GM12873 (cell line): ENCODE measurements at regions not wholly inside any gene's neighbourhood (a gene's known extent, or its start where the extent isn't known, plus 50 kb on each side); places are given as distances from the start of the nearest gene placed in this dataset.

Experiments used
- TF ChIP-seq, protein P1 (sequence below): IDR thresholded peaks from 2 replicates; pipeline ENCODE4 v1.5.1; 2012; ENCODE audit warnings: low read depth, mild to moderate bottlenecking, moderate library complexity, low read length, control low read depth; ENCODE audit not compliant: insufficient read depth; ENCODE audit errors: missing control alignments

DNA sequence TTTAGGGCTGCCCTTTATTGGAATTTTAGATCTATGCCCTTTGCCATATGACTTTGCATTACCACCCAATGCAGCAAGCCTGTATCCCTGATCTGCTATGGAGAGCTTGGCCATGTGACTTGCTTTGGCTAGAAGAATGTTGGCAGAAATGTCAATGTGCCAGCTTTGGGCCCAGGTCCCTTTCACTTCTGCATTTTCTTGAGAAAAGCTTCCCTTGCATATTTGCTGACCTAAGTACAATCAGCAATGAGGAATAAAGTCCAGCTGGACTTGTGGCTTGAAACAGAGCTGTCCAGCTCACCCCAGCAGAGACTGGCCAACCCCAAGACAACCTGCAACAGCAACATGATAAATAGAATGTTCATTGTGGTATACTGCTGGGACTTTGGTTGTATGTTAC lies 135.9 kb downstream of the PAH start:
- TF ChIP-seq, protein P1, sequence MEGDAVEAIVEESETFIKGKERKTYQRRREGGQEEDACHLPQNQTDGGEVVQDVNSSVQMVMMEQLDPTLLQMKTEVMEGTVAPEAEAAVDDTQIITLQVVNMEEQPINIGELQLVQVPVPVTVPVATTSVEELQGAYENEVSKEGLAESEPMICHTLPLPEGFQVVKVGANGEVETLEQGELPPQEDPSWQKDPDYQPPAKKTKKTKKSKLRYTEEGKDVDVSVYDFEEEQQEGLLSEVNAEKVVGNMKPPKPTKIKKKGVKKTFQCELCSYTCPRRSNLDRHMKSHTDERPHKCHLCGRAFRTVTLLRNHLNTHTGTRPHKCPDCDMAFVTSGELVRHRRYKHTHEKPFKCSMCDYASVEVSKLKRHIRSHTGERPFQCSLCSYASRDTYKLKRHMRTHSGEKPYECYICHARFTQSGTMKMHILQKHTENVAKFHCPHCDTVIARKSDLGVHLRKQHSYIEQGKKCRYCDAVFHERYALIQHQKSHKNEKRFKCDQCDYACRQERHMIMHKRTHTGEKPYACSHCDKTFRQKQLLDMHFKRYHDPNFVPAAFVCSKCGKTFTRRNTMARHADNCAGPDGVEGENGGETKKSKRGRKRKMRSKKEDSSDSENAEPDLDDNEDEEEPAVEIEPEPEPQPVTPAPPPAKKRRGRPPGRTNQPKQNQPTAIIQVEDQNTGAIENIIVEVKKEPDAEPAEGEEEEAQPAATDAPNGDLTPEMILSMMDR, result no peak

DNA sequence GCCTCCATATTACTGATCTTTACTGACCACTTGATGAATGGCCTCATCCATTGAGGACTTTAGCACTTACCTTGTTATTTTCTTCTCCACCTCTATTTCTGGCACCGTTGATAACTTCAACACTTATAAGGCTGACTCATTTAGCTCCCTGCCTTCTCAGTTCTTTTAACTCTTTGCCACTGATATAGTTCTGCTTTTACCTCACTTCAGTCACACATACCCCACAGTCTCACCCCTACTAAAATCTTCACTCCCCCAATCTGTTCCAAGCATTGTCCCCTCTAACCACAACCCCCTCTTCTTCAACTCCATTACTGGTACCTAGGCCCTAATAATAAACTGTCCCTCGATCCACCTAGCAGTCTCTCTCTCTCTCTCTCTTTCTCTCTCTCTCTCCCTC lies 141.0 kb downstream of the PAH start:
- TF ChIP-seq, protein P1, result no peak

DNA sequence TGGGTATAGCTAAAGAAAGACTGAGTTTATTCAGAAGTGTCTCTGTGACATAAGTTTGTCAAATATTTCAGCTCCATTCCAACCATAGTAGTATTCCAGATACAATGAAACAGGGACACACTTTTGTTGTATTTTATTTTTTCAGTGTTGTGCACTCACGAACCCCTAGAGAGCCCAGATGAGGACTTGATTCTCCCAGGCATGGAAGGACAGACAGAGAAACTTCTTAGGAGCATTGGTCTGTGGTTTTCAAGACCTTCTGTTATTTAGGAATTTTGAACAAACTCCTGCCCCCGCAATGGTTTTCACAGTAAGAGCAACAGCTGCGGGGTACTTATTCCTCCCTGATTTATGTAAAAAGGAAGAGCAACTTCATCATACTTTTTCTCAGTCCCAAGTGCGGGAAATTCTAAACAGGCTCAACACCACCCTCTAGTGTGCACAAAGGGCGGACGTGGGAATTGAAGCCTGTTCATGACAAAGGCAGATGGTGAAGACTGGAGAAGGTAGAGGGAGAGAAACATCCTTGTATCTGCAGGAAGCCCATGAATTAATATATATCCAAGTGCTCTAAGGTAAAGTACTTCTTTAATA lies 147.6 kb downstream of the PAH start:
- TF ChIP-seq, protein P1, result peak; percentile 76

DNA sequence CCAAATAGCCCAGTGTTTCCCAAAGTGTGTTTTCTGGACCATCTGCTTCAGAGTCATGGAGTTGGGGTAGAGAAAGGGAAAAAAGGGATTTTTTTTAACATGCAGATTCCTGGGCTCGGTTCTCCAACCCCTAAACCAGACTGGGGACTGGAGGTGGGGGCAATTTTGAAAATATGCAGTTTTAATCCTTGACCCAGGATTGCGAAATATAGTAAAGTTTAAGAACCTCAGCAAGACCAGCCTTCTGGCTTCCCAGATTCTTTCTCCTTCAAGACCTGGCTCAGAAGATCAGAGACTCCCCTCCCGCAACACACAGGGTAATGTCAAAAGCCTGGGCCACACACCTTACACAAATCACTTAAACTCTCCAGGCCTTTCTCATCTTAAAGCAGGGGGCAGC lies 150.1 kb downstream of the PAH start:
- TF ChIP-seq, protein P1, result no peak

DNA sequence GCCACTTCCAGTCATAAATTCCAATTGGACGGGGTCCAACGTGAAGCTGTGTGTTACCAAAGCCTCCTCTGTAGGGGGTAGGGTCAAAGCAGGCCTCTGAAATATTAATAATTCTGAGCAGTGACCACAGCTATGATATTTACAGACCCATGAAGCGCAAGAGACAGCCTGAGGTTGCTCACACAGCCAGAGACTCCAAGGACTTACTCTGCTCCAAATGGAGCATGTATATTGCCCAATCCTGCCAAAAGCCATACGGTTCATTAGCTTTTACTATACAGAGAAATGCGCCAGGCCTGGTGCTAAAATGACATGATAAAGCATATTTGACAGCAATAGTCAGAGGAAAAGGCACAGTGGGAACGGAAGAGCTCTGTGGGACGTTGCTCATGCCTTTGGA lies 151.3 kb downstream of the PAH start:
- TF ChIP-seq, protein P1, result no peak

DNA sequence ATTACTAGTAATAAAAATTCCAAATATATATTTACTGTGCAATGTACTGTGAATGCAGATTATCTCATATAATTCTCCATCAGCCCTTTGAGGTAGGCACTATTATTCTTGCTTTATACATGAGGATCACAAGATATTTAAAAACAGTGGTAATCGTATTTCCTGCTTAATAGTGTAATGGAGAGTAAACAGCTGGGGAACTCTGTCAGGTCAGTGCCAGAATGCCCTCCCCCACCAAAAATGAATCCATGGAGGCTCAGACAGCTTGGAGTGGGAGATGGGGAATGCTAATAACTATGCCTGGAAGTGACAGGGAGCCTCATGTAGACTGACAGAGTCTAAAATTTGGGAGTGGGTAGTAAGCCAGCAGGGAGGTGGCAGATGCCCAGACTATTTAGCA lies 153.6 kb downstream of the PAH start:
- TF ChIP-seq, protein P1, result no peak

DNA sequence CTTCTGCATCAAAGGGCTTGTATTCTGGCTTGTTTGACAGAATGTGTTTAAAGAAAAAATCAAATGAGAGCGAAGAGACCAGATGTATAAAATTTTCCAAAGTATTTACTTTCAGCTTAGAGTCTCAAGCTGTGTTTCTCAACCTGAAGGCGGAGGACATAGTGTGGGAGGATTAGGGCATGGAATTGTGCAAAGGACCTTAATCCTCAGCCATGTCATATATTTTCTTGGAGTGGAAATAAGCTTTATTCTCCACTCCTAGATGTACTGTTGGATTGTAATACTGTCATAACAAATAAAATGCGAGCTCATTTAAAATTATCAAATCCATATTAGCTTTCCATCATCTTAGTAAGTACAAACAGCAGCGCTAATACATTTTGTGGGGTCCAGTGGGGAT lies 154.0 kb downstream of the PAH start:
- TF ChIP-seq, protein P1, result no peak

DNA sequence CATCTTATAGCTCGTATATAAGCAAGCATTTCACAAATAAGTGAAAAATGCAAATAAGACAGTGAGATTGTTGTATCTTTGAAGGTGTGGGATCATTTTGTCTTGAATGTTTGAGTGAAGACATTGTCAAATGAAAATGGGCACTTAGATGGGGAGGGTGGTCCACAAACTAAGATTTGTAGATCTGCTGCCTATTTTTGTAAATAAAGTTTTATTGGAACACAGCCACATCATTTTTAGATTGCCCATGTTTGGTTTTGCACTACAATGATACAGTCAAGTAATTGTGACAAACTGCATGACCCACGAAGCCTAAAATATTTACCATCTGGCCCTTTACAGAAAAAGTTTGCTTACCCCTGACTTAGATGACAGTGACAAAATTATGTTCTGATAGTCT lies 156.7 kb downstream of the PAH start:
- TF ChIP-seq, protein P1, result no peak
